ENCODE measurements at regions not wholly inside any gene's neighbourhood (a gene's known extent, or its start where the extent isn't known, plus 50 kb on each side); places are given as distances from the start of the nearest gene placed in this dataset.

DNA sequence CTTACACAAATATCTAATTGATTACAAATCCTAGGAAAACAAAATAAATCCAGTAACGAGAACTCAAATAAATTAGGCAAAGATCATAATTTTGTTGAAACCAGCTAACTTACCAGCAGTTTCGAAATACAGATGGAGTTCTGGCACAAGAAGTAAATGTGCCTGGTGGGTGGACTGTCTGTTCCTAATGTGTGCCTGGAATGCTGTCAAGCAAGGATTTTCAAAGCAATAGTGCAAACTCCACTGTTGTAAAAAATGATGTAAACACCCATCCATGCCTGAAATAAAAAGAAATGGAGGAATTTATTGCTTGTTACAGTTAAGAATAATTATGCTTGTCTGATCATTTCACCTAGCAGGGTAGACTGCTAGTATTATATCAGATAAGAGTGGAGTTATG is 423.9 kb upstream of the MAP2 start:
- no peak for TF ChIP-seq POLR2A (IDR thresholded peaks at IDR 0.05; ENCODE audit: low read depth, low read length)
- no peak for TF ChIP-seq POLR2AphosphoS5 (IDR thresholded peaks at IDR 0.05; ENCODE audit: low read depth, low read length)
- no peak for TF ChIP-seq TAF1 (IDR thresholded peaks at IDR 0.05; ENCODE audit: borderline replicate concordance, low read depth, low read length)

Measured in GM12892 (cell line).